HUES64 (cell line): ENCODE measurements at regions not wholly inside any gene's neighbourhood (a gene's known extent, or its start where the extent isn't known, plus 50 kb on each side); places are given as distances from the start of the nearest gene placed in this dataset.
"Not testable (repeated sequence)": the region's sequence is repeated elsewhere in the genome, so short reads cannot be mapped to it uniquely, and the experiment has no call there.

Experiments used
- H3K27ac ChIP-seq: 2 replicates; pipeline ENCODE4 v1.7.0; 2013; ENCODE audit warnings: low read depth, low read length, inconsistent platforms
- H3K27me3 ChIP-seq: 2 replicates; pipeline ENCODE4 v1.6.1; 2013; ENCODE audit warnings: mild to moderate bottlenecking, low read length; ENCODE audit not compliant: insufficient read depth
- H3K36me3 ChIP-seq: 2 replicates; pipeline ENCODE4 v1.6.1; 2013; ENCODE audit warnings: mild to moderate bottlenecking, low read length; ENCODE audit not compliant: insufficient read depth
- H3K4me1 ChIP-seq: 2 replicates; pipeline ENCODE4 v1.6.1; 2013; ENCODE audit warnings: mild to moderate bottlenecking, low read length, moderate library complexity; ENCODE audit not compliant: insufficient read depth
- H3K4me3 ChIP-seq: 2 replicates; pipeline ENCODE4 v1.5.1; 2013; ENCODE audit warnings: mild to moderate bottlenecking, low read length, moderate library complexity
- H3K9ac ChIP-seq: 2 replicates; pipeline ENCODE4 v1.6.1; 2013; ENCODE audit warnings: mild to moderate bottlenecking, low read depth, low read length
- H3K9me3 ChIP-seq: 2 replicates; pipeline ENCODE4 v1.6.1; 2013; ENCODE audit warnings: low read depth, low read length; ENCODE audit not compliant: insufficient read depth
- WGBS: fragments of 150-250, 120-280 bp; methylation state at CpG from one replicate; pipeline ENCODE4 v1.1.7; 2013; ENCODE audit warnings: missing lambda C conversion rate; 5-methylcytosine and 5-hydroxymethylcytosine counted together

- H3K4me1 ChIP-seq: no peaks in the 10 kb centered on the region
- H3K9ac ChIP-seq: no peak overlapping the region
- no peak overlapping the region for H3K4me3 ChIP-seq
- H3K9me3 ChIP-seq: no peaks in the 10 kb centered on the region
- no peaks in the 10 kb centered on the region for H3K36me3 ChIP-seq
- H3K27ac ChIP-seq: no peak overlapping the region
- WGBS: no CpG with 5 or more reads among the region's 1 CpG
- no peaks in the 10 kb centered on the region for H3K27me3 ChIP-seq
These were observed 89.6 kb upstream of the UBE2E3 start for GRCh38 chr2:180890781-180891180.

- no peaks in the 10 kb centered on the region for H3K27me3 ChIP-seq
- no peak overlapping the region for H3K27ac ChIP-seq
- no peak overlapping the region for H3K4me3 ChIP-seq
- peaks cover 4% of the 10 kb centered on the region; the same call in 1 of the 2 replicates for H3K9me3 ChIP-seq
- H3K36me3 ChIP-seq: no peaks in the 10 kb centered on the region
- no peak overlapping the region for H3K9ac ChIP-seq
- H3K4me1 ChIP-seq: no peaks in the 10 kb centered on the region
These were observed 97.4 kb upstream of the UBE2E3 start for GRCh38 chr2:180882959-180883358.

- H3K9me3 ChIP-seq: peaks cover 4% of the 10 kb centered on the region; the same call in 1 of the 2 replicates
- WGBS: no CpG with 5 or more reads among the region's 3 CpGs
These were observed 103.9 kb upstream of the UBE2E3 start for GRCh38 chr2:180876506-180876905.

GRCh38 chr2:180873219-180873618 is 107.2 kb upstream of the UBE2E3 start:
- Histone ChIP-seq H3K9ac (no peak overlapping the region), H3K27me3 (no peaks in the 10 kb centered on the region), H3K4me3 (no peak overlapping the region), H3K9me3 (no peaks in the 10 kb centered on the region), H3K4me1 (no peaks in the 10 kb centered on the region), H3K27ac (no peak overlapping the region), H3K36me3 (no peaks in the 10 kb centered on the region)
- WGBS: 92% methylated on average over 27 of the region's 30 CpGs

More at GRCh38 chr2:180876506-180876905, 103.9 kb upstream of the UBE2E3 start:
- Histone ChIP-seq H3K27me3 (no peaks in the 10 kb centered on the region), H3K36me3 (no peaks in the 10 kb centered on the region), H3K4me3 (no peak overlapping the region), H3K9ac (no peak overlapping the region), H3K4me1 (no peaks in the 10 kb centered on the region), H3K27ac (no peak overlapping the region)

GRCh38 chr2:180872781-180873180 is 107.6 kb upstream of the UBE2E3 start:
- H3K9ac ChIP-seq: not testable (repeated sequence)
- 96% methylated on average over 5 of the region's 8 CpGs for WGBS

GRCh38 chr2:180872255-180872654 is 108.2 kb upstream of the UBE2E3 start:
- no peak overlapping the region for H3K27ac ChIP-seq
- H3K4me1 ChIP-seq: no peaks in the 10 kb centered on the region
- no peaks in the 10 kb centered on the region for H3K9me3 ChIP-seq
- no peak overlapping the region for H3K9ac ChIP-seq
- no peaks in the 10 kb centered on the region for H3K27me3 ChIP-seq
- WGBS: 100% methylated on average over 1 of the region's 1 CpG
- no peak overlapping the region for H3K4me3 ChIP-seq
- no peaks in the 10 kb centered on the region for H3K36me3 ChIP-seq

More at GRCh38 chr2:180872781-180873180, 107.6 kb upstream of the UBE2E3 start:
- H3K4me3 ChIP-seq, H3K4me1 ChIP-seq, H3K27ac ChIP-seq, H3K27me3 ChIP-seq, H3K9me3 ChIP-seq, H3K36me3 ChIP-seq: not testable (repeated sequence)

- Histone ChIP-seq H3K9me3 (no peaks in the 10 kb centered on the region), H3K4me3 (no peak overlapping the region), H3K27ac (no peak overlapping the region), H3K36me3 (no peaks in the 10 kb centered on the region), H3K4me1 (no peaks in the 10 kb centered on the region), H3K27me3 (no peaks in the 10 kb centered on the region), H3K9ac (no peak overlapping the region)
- WGBS: 71% methylated on average over 4 of the region's 4 CpGs
These were observed 108.8 kb upstream of the UBE2E3 start for GRCh38 chr2:180871649-180872048.

- 38% methylated on average over 1 of the region's 2 CpGs for WGBS
- 0 out of 2 replicates have a peak, but pooled peaks cover 8% of the 10 kb centered on the region for H3K4me1 ChIP-seq
- H3K27me3 ChIP-seq: no peaks in the 10 kb centered on the region
- H3K9me3 ChIP-seq: no peaks in the 10 kb centered on the region
- no peak overlapping the region for H3K27ac ChIP-seq
- H3K36me3 ChIP-seq: no peaks in the 10 kb centered on the region
- H3K4me3 ChIP-seq: no peak overlapping the region
- no peak overlapping the region for H3K9ac ChIP-seq
These were observed 130.6 kb upstream of the UBE2E3 start for GRCh38 chr2:180849851-180850250.

GRCh38 chr2:180848393-180848792 is 132.0 kb upstream of the UBE2E3 start:
- no peaks in the 10 kb centered on the region for H3K9me3 ChIP-seq
- no peaks in the 10 kb centered on the region for H3K27me3 ChIP-seq
- H3K4me1 ChIP-seq: 0 out of 2 replicates have a peak, but pooled peaks cover 8% of the 10 kb centered on the region
- H3K9ac ChIP-seq: no peak overlapping the region
- H3K4me3 ChIP-seq: no peak overlapping the region
- no peak overlapping the region for H3K27ac ChIP-seq
- H3K36me3 ChIP-seq: no peaks in the 10 kb centered on the region

GRCh38 chr2:180846756-180847472 is 133.5 kb upstream of the UBE2E3 start:
- WGBS: 97% methylated on average over 3 of the region's 3 CpGs

GRCh38 chr2:180842461-180842860 is 137.9 kb upstream of the UBE2E3 start:
- 93% methylated on average over 3 of the region's 3 CpGs for WGBS
- Histone ChIP-seq H3K9ac (no peak overlapping the region), H3K36me3 (no peaks in the 10 kb centered on the region), H3K27me3 (no peaks in the 10 kb centered on the region), H3K9me3 (no peaks in the 10 kb centered on the region), H3K4me1 (no peaks in the 10 kb centered on the region), H3K27ac (no peak overlapping the region), H3K4me3 (no peak overlapping the region)

More at GRCh38 chr2:180846756-180847472, 133.5 kb upstream of the UBE2E3 start:
- Histone ChIP-seq H3K36me3 (no peaks in the 10 kb centered on the region), H3K4me3 (no peak overlapping the region), H3K27me3 (no peaks in the 10 kb centered on the region), H3K27ac (no peak overlapping the region), H3K9me3 (no peaks in the 10 kb centered on the region), H3K9ac (no peak overlapping the region), H3K4me1 (0 out of 2 replicates have a peak, but pooled peaks cover 8% of the 10 kb centered on the region)

GRCh38 chr2:180840641-180841040 is 139.8 kb upstream of the UBE2E3 start:
- Histone ChIP-seq H3K4me1 (no peaks in the 10 kb centered on the region), H3K9me3 (no peaks in the 10 kb centered on the region), H3K27ac (no peak overlapping the region), H3K4me3 (no peak overlapping the region), H3K36me3 (no peaks in the 10 kb centered on the region), H3K27me3 (no peaks in the 10 kb centered on the region), H3K9ac (no peak overlapping the region)
- WGBS: 97% methylated on average over 9 of the region's 9 CpGs
